Right lobe of liver (tissue), 4 donors: ENCODE measurements at regions not wholly inside any gene's neighbourhood (a gene's known extent, or its start where the extent isn't known, plus 50 kb on each side); places are given as distances from the start of the nearest gene placed in this dataset.

ENCODE experiments used
- POLR2A ChIP-seq: fragments of 450-650 bp; IDR thresholded peaks from one replicate; pipeline ENCODE4 v1.6.1; 2017; ENCODE audit warnings: antibody characterized with exemption, mild to moderate bottlenecking
- TF ChIP-seq, protein P1 (sequence below), 4 donors: fragments of 200-600 bp in 3 of 4; fragments of 450-650 bp in 1 of 4; IDR thresholded peaks; one replicate each; pipeline versions ENCODE4 v1.5.1 to v1.8.0; 2016 to 2022; ENCODE audit warnings: antibody characterized with exemption in 4 of 4, mild to moderate bottlenecking in 2 of 4
- donor health status: DM: no; HTN: no; CAD: no.
- donor health status: DM: no; HTN: no; CAD: no.
- donor health status: DM: no; HTN: yes; CAD: no.

- TF ChIP-seq, protein P1, sequence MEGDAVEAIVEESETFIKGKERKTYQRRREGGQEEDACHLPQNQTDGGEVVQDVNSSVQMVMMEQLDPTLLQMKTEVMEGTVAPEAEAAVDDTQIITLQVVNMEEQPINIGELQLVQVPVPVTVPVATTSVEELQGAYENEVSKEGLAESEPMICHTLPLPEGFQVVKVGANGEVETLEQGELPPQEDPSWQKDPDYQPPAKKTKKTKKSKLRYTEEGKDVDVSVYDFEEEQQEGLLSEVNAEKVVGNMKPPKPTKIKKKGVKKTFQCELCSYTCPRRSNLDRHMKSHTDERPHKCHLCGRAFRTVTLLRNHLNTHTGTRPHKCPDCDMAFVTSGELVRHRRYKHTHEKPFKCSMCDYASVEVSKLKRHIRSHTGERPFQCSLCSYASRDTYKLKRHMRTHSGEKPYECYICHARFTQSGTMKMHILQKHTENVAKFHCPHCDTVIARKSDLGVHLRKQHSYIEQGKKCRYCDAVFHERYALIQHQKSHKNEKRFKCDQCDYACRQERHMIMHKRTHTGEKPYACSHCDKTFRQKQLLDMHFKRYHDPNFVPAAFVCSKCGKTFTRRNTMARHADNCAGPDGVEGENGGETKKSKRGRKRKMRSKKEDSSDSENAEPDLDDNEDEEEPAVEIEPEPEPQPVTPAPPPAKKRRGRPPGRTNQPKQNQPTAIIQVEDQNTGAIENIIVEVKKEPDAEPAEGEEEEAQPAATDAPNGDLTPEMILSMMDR (IDR thresholded peaks at IDR 0.05): no peak
- no peak for TF ChIP-seq POLR2A
These were observed 608.3 kb downstream of the NTRK3 start for GRCh38 chr15:87648278-87648677.
